HG03571 (cell line): ENCODE measurements at regions not wholly inside any gene's neighbourhood (a gene's known extent, or its start where the extent isn't known, plus 50 kb on each side); places are given as distances from the start of the nearest gene placed in this dataset.

Source experiments
- ATAC-seq: cut with Tn5 transposase; IDR thresholded peaks from one replicate; pipeline ENCODE4 v1.9.1; 2021; ENCODE audit not compliant: unreplicated experiment

- ATAC-seq = no peak
These were observed 225.5 kb upstream of the NFE2L3 start for GRCh38 chr7:25926451-25926850.

GRCh38 chr7:25926891-25927625, 224.9 kb upstream of the NFE2L3 start:
- no peak for ATAC-seq

GRCh38 chr7:25927626-25927978, 224.4 kb upstream of the NFE2L3 start:
- no peak for ATAC-seq

GRCh38 chr7:25928549-25929330, 223.3 kb upstream of the NFE2L3 start:
- no peak for ATAC-seq

- ATAC-seq = no peak
These were observed 222.6 kb upstream of the NFE2L3 start for GRCh38 chr7:25929448-25929847.

GRCh38 chr7:25930492-25931048, 221.4 kb upstream of the NFE2L3 start:
- ATAC-seq = no peak

GRCh38 chr7:25931156-25931555, 220.8 kb upstream of the NFE2L3 start:
- ATAC-seq = no peak

- ATAC-seq = no peak
These were observed 218.1 kb upstream of the NFE2L3 start for GRCh38 chr7:25933921-25934320.

- no peak for ATAC-seq
These were observed 211.7 kb upstream of the NFE2L3 start for GRCh38 chr7:25940086-25940906.

- no peak for ATAC-seq
These were observed 207.1 kb upstream of the NFE2L3 start for GRCh38 chr7:25944777-25945515.

GRCh38 chr7:25945608-25946007, 206.4 kb upstream of the NFE2L3 start:
- no peak for ATAC-seq

GRCh38 chr7:25946181-25946580, 205.8 kb upstream of the NFE2L3 start:
- no peak for ATAC-seq

GRCh38 chr7:25947669-25948516, 204.1 kb upstream of the NFE2L3 start:
- no peak for ATAC-seq

GRCh38 chr7:25949736-25950487, 202.1 kb upstream of the NFE2L3 start:
- ATAC-seq = no peak

GRCh38 chr7:25950488-25951413, 201.2 kb upstream of the NFE2L3 start:
- peak; percentile 85 for ATAC-seq

- ATAC-seq = no peak
These were observed 200.4 kb upstream of the NFE2L3 start for GRCh38 chr7:25951414-25952260.
